Subcutaneous abdominal adipose tissue (tissue), 5 donors: ENCODE measurements at regions not wholly inside any gene's neighbourhood (a gene's known extent, or its start where the extent isn't known, plus 50 kb on each side); places are given as distances from the start of the nearest gene placed in this dataset.

ENCODE experiments used
- H3K27ac ChIP-seq: one replicate; pipeline ENCODE4 v1.7.0; 2013; ENCODE audit warnings: low read depth, mild to moderate bottlenecking, inconsistent platforms, low read length, moderate library complexity
- H3K27me3 ChIP-seq, 5 donors: one replicate each; pipeline ENCODE4 v1.7.0; 2013; ENCODE audit warnings: low read length in 5 of 5, inconsistent platforms in 1 of 5; ENCODE audit not compliant: control insufficient read depth in 5 of 5, insufficient read depth in 4 of 5
- H3K36me3 ChIP-seq, 5 donors: one replicate each; pipeline ENCODE4 v1.7.0; 2013; ENCODE audit warnings: low read length in 5 of 5; ENCODE audit not compliant: control insufficient read depth in 5 of 5, insufficient read depth in 5 of 5
- H3K4me1 ChIP-seq, 5 donors: one replicate each; pipeline ENCODE4 v1.7.0; 2013; ENCODE audit warnings: low read length in 5 of 5, mild to moderate bottlenecking in 3 of 5, moderate library complexity in 1 of 5; ENCODE audit not compliant: control insufficient read depth in 5 of 5, insufficient read depth in 5 of 5
- H3K4me3 ChIP-seq, 5 donors: one replicate each; pipeline ENCODE4 v1.7.0; 2013; ENCODE audit warnings: low read length in 5 of 5, low read depth in 1 of 5
- H3K9ac ChIP-seq, 5 donors: one replicate each; pipeline ENCODE4 v1.7.0; 2013; ENCODE audit warnings: low read length in 5 of 5, mild to moderate bottlenecking in 4 of 5, moderate library complexity in 3 of 5
- H3K9me3 ChIP-seq, 5 donors: one replicate each; pipeline ENCODE4 v1.7.0; 2013; ENCODE audit warnings: low read length in 5 of 5; ENCODE audit not compliant: control insufficient read depth in 5 of 5
- donor health status: healthy.
- donor health status: healthy.
- donor health status: healthy.
- donor health status: healthy.
- donor health status: healthy.

DNA sequence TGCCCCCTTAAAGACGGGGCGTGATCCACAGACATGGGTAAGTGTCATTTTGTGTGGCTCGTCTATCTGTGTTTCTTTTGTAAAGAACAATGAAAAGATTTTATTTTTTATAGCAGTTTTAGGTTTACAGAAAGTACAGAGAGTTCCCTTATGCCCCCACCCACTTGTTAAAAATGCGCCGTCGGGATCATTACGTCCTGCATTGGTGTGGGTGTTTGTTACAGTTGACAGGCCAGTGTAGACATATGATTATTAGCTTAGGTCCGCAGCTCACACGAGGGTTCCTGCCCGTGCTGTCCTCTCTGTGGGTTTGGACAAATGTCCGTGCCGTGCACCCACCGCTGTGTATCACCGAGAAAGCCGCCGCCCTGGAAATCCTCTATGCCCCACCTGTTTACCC, 50.5 kb downstream of the RGS12 start:
- H3K9ac ChIP-seq = no peak overlapping the region
- H3K36me3 ChIP-seq = peaks cover 0 to 12% (median 11%) of the 10 kb centered on the region in 5 donors
- no peak overlapping the region for H3K27ac ChIP-seq
- peaks cover 2 to 13% (median 8%) of the 10 kb centered on the region in 5 donors for H3K4me1 ChIP-seq
- H3K9me3 ChIP-seq = no peaks in the 10 kb centered on the region
- H3K4me3 ChIP-seq = no peak overlapping the region
- no peaks in the 10 kb centered on the region for H3K27me3 ChIP-seq

DNA sequence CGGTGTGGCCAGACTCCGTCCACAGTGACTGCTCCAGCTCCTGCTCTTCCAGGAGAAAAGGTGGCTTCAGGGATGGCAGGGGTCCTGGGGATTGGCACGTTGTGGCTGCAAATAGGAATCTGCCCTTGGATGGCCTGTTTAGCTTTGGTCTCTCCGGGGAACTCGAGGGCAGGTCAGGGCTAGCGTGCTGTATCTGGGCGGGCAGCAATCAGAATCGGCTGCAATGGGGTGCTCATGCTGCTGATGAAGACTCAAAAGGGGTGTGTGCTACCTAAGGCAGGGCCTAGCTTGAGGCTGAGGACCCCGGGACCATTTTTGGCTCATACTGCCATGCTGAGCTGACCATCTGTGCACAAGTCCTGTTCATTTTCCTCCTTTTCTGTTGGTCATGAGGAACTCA, 51.3 kb downstream of the RGS12 start:
- H3K4me3 ChIP-seq = no peak overlapping the region
- H3K36me3 ChIP-seq = peaks cover 0 to 12% (median 11%) of the 10 kb centered on the region in 5 donors
- H3K4me1 ChIP-seq = peaks cover 2 to 13% (median 8%) of the 10 kb centered on the region in 5 donors
- H3K9me3 ChIP-seq = no peaks in the 10 kb centered on the region
- no peaks in the 10 kb centered on the region for H3K27me3 ChIP-seq
- no peak overlapping the region for H3K27ac ChIP-seq
- no peak overlapping the region for H3K9ac ChIP-seq

DNA sequence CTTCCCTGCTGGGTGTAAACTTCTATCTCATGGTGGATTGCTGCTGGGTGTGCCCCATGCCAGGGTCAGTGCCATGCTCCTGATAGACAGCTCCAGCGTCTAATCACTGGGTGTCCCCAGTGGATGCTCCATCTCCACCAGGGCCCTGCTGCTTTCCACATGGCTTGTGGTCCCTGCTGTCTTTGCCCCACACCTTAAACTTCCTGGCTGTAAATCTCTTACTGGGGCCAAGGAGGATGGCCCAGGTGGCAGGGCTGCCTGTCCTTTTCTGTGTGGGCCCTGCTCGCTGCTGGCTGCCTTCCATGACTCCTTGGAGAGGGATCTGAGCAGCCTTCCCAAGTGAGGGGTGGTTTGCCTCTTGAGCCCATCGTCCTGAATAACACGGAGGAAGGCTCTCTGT, 51.8 kb downstream of the RGS12 start:
- Histone ChIP-seq H3K4me1 (peaks cover 2 to 13% (median 8%) of the 10 kb centered on the region in 5 donors), H3K27ac (no peak overlapping the region)

DNA sequence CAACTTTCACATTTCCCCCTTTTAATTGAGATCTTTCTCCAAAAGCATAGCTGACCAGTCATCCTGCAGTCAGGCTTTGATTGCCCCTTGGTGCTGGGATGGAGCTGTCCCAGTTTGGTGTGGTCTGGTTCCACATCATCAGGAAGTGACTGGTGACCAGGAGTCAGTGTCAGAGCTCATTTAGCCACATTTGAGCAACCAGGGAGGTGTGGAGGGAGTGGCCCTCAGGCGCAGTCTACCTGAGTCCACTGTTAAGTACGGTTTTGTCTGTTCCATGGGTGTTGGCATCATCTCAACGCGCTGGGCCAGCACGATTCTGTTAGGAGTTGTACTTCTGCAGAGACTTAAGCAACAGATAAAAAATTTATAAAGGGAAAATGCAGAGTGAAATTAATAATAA, 52.6 kb downstream of the RGS12 start:
- Histone ChIP-seq H3K4me1 (peaks cover 2 to 13% (median 8%) of the 10 kb centered on the region in 5 donors), H3K9ac (no peak overlapping the region), H3K9me3 (no peaks in the 10 kb centered on the region), H3K27ac (no peak overlapping the region), H3K27me3 (no peaks in the 10 kb centered on the region), H3K36me3 (peaks cover 0 to 12% (median 11%) of the 10 kb centered on the region in 5 donors), H3K4me3 (no peak overlapping the region)

More for the DNA sequence above, 51.8 kb downstream of the RGS12 start:
- H3K36me3 ChIP-seq = peaks cover 0 to 12% (median 11%) of the 10 kb centered on the region in 5 donors
- H3K9ac ChIP-seq = no peak overlapping the region
- no peaks in the 10 kb centered on the region for H3K27me3 ChIP-seq
- no peaks in the 10 kb centered on the region for H3K9me3 ChIP-seq
- no peak overlapping the region for H3K4me3 ChIP-seq

DNA sequence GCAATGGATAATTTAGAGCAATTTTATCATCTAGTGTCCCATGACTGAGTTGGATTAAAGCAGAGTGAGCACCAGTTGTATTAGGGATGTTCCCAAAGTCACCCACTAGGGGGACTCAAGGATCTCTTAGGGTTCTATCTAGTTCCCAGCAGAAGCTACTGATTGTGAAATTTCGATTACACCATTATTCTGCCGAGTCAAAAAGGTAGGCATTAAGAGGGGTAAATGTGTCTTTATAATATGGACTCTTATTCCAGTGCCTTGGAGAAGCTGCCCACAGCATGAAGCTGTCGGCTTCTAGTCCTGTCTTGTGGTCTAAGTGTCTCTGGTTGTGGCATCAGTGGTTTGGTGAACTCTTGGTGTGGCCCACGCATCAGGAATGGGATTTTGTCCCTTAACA, 53.3 kb downstream of the RGS12 start:
- Histone ChIP-seq H3K36me3 (peaks cover 0 to 12% (median 11%) of the 10 kb centered on the region in 5 donors), H3K4me1 (peaks cover 2 to 13% (median 8%) of the 10 kb centered on the region in 5 donors), H3K27ac (no peak overlapping the region), H3K4me3 (no peak overlapping the region), H3K27me3 (no peaks in the 10 kb centered on the region), H3K9me3 (no peaks in the 10 kb centered on the region), H3K9ac (no peak overlapping the region)

DNA sequence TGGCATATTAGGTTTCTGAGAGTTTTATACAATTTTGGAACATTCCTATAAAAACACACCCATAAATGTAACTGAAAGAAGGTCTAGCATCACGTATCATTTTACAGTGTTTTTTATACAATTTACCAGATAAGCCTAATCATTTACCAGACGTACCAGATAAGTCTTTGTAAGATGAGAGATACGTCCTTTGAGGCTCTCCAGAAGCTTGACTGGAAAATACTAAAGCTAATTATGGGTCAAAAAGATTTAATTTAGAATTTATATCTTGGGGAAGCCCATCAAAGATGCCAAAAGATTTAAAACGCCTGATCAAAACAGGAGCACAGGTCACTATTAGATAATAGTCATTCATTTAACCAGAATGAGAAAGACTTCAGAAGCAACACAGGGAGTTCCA, 55.0 kb downstream of the RGS12 start:
- Histone ChIP-seq H3K4me3 (no peak overlapping the region), H3K27ac (no peak overlapping the region), H3K36me3 (peaks cover 0 to 12% (median 11%) of the 10 kb centered on the region in 5 donors), H3K27me3 (no peaks in the 10 kb centered on the region), H3K9me3 (no peaks in the 10 kb centered on the region), H3K4me1 (peaks cover 0 to 8% (median 4%) of the 10 kb centered on the region in 5 donors), H3K9ac (no peak overlapping the region)

DNA sequence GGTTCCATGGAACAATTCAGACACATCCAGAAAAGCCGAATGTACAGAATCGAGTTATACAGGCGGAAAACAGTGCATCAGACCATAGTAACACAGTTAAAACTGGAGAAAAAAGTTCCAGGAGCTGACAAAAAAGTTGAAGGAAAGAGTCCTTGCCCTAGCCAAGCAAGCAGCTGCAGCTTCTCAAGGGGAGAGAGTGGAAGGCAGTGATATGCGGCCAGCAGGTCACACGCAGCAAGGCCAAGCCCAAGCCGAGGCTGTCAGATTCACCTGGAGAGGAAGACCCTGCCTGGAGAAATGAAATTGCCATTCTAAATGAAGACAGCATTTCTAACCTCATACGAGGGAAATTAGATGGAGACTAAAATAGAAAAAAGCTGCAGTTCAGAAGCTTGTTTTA, 55.8 kb downstream of the RGS12 start:
- peaks cover 0 to 10% (median 5%) of the 10 kb centered on the region in 5 donors for H3K36me3 ChIP-seq
- H3K27me3 ChIP-seq = no peaks in the 10 kb centered on the region
- H3K9ac ChIP-seq = no peak overlapping the region
- H3K4me1 ChIP-seq = peaks cover 0 to 8% (median 4%) of the 10 kb centered on the region in 5 donors
- no peak overlapping the region for H3K4me3 ChIP-seq
- H3K27ac ChIP-seq = no peak overlapping the region
- H3K9me3 ChIP-seq = no peaks in the 10 kb centered on the region

DNA sequence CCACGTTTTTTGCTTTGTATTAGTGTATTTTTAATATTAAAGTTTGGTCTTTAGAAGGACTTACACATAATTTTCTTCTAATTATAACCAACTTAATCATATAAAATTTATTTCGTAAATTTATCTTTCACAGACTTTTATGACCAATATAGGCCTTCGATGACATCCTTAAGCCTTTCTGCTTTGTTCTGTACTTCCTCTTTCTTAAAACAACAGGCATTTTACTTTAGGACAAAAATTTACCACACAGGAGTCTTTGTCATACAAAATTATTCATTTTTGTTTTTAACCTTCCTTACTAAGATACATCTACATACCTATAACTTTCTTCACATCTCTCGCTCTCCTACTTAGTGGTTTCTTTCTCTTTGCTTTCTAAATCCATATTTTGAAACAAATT, 56.3 kb downstream of the RGS12 start:
- H3K4me1 ChIP-seq = peaks cover 0 to 8% (median 4%) of the 10 kb centered on the region in 5 donors

DNA sequence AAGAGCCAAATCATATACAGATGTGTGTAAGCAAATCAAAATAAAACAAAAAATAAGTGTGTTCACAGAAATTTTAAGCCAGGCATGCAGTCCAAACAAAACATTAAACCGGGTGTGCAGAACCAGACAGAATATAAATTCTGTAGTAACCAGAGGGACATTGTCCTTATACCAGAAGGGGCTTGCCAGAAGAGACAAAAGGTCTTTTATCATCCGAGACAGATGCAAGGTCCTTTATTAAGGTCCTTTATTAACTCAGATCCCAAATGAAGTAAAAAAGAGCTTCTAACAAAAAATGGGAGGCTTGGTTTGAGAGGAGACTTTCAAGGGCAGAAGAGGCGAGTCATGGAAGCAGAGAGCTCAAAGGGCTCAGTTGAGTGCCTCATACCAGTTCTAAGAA, 59.2 kb downstream of the RGS12 start:
- H3K9me3 ChIP-seq = no peaks in the 10 kb centered on the region
- H3K36me3 ChIP-seq = peaks cover 0 to 4% (median 0%) of the 10 kb centered on the region in 5 donors
- H3K4me1 ChIP-seq = no peaks in the 10 kb centered on the region
- no peak overlapping the region for H3K27ac ChIP-seq
- no peak overlapping the region for H3K4me3 ChIP-seq
- no peaks in the 10 kb centered on the region for H3K27me3 ChIP-seq
- H3K9ac ChIP-seq = no peak overlapping the region

More for the DNA sequence above, 56.3 kb downstream of the RGS12 start:
- Histone ChIP-seq H3K4me3 (no peak overlapping the region), H3K9ac (no peak overlapping the region), H3K27ac (no peak overlapping the region), H3K36me3 (peaks cover 0 to 5% (median under 1%) of the 10 kb centered on the region in 5 donors), H3K9me3 (no peaks in the 10 kb centered on the region), H3K27me3 (no peaks in the 10 kb centered on the region)

DNA sequence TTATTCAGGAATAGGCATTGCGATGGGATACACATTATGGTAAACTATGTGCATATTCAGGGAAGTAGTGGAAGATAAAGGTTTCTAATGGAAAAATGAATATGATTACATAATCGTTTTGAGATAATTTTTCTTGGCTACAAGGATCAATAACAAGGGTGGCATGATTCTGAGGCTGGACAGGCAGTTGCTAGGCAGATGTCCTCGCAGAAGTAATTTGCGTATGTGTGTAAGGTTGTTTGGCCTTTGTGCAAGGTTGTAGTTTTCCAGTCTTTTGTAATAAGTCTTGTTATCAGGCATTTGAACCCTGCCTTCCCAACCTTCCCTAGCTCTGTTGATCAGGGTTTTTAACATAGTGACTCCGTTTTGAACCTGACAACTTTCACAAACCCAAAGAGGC, 59.7 kb downstream of the RGS12 start:
- H3K9me3 ChIP-seq = no peaks in the 10 kb centered on the region
- H3K36me3 ChIP-seq = peaks cover 0 to 4% (median 0%) of the 10 kb centered on the region in 5 donors
- H3K27ac ChIP-seq = no peak overlapping the region
- no peaks in the 10 kb centered on the region for H3K4me1 ChIP-seq
- H3K9ac ChIP-seq = no peak overlapping the region
- no peak overlapping the region for H3K4me3 ChIP-seq
- H3K27me3 ChIP-seq = no peaks in the 10 kb centered on the region
